Thymus (tissue), 11 donors: ENCODE measurements at regions not wholly inside any gene's neighbourhood (a gene's known extent, or its start where the extent isn't known, plus 50 kb on each side); places are given as distances from the start of the nearest gene placed in this dataset.
"Not testable (repeated sequence)": the region's sequence is repeated elsewhere in the genome, so short reads cannot be mapped to it uniquely, and the experiment has no call there.

Experiments used
- DNase-seq, 9 donors: peaks; one replicate each; pipeline ENCODE4 v3.0.0-alpha.2; 2013; ENCODE audit warnings: low spot score in 9 of 9, low read depth in 6 of 9, missing footprints in 1 of 9
- H3K27ac ChIP-seq, 2 donors: one replicate each; pipeline ENCODE4 v1.5.1; 2013; ENCODE audit warnings: control low read depth in 1 of 2, low read depth in 1 of 2, low read length in 1 of 2, mild to moderate bottlenecking in 1 of 2, moderate library complexity in 1 of 2
- H3K27me3 ChIP-seq, 2 donors: one replicate each; pipeline ENCODE4 v1.5.1; 2013; ENCODE audit warnings: low read length in 1 of 2; ENCODE audit not compliant: control insufficient read depth in 2 of 2, insufficient read depth in 1 of 2
- H3K36me3 ChIP-seq, 2 donors: one replicate each; pipeline ENCODE4 v1.5.1; 2013; ENCODE audit warnings: low read length in 1 of 2, mild to moderate bottlenecking in 1 of 2, moderate library complexity in 1 of 2; ENCODE audit not compliant: control insufficient read depth in 2 of 2, insufficient read depth in 2 of 2
- H3K4me1 ChIP-seq, 2 donors: one replicate each; pipeline ENCODE4 v1.5.1; 2013; ENCODE audit warnings: low read length in 2 of 2; ENCODE audit not compliant: control insufficient read depth in 2 of 2, insufficient read depth in 2 of 2
- H3K4me3 ChIP-seq, 2 donors: one replicate each; pipeline ENCODE4 v1.5.1; 2013; ENCODE audit warnings: low read length in 2 of 2, control low read depth in 1 of 2, mild to moderate bottlenecking in 1 of 2
- H3K9me3 ChIP-seq, 2 donors: one replicate each; pipeline ENCODE4 v1.5.1; 2013; ENCODE audit warnings: low read length in 1 of 2, mild to moderate bottlenecking in 1 of 2; ENCODE audit not compliant: control insufficient read depth in 2 of 2, insufficient read depth in 1 of 2
- WGBS: extraction: QIAGEN DNeasy Blood & Tissue Kit; methylation state at CpG from one replicate; pipeline ENCODE4 v1.1.7; 2013; 5-methylcytosine and 5-hydroxymethylcytosine counted together
- donor health status: healthy.

DNA sequence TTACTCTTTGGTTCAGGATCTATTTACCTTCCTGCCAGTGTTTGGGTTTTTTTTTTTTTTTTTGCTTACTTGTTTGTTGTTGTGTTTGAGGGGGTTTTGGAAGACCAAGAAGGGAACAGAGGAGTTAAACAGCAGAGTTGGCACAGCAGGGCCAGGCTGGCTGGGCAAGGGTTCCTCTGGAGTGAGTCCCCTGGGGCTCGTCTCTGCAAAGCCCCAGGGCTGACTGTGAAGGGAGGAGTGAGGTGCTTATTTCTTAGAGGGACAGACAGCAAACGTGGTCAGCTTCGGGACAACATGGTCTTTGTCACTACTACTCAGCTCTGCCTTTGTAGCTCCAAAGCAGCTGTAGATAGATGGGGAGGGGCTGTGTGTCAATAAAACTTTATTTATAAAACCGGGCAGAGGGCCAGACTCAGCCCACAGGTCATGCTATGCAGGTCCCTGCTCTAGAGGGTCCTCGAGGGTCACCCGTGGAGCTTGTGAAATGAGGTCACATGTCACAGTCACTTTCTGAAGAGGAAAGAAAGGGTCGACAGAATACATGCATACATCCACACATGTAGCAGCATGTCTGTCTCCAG lies 1404.7 kb downstream of the BRD1 start:
- no peak for DNase-seq
- Histone ChIP-seq H3K27ac (no peak overlapping the region), H3K27me3 (no peaks in the 10 kb centered on the region), H3K9me3 (no peaks in the 10 kb centered on the region), H3K36me3 (no peaks in the 10 kb centered on the region), H3K4me1 (no peaks in the 10 kb centered on the region), H3K4me3 (no peak overlapping the region)
- 87% methylated on average over 7 of the region's 7 CpGs for WGBS

DNA sequence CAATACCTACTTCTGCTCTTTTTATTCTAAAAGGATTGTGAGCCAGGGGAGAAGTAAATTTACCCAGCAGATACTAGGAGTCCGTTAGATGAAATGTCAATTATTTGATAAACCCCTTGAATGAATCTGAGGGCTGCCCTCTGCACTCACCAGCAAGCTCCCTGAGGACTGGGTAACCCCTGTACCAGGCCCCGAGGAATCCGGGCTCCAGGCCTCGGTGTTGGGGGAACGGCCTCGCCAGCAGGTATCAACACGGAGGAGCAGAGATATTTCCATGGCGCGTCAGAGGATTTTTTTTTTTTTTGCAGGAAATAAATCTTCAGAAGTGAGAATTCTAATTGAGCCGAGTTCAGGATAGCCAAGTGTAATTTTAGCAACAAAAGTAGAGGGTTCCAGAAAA lies 1408.8 kb downstream of the BRD1 start:
- no peaks in the 10 kb centered on the region for H3K4me1 ChIP-seq
- 93% methylated on average over 10 of the region's 10 CpGs for WGBS
- H3K4me3 ChIP-seq: no peak overlapping the region
- no peak overlapping the region for H3K27ac ChIP-seq
- DNase-seq: no peak
- no peaks in the 10 kb centered on the region for H3K36me3 ChIP-seq
- H3K9me3 ChIP-seq: no peaks in the 10 kb centered on the region
- H3K27me3 ChIP-seq: peaks cover 0 to 12% of the 10 kb centered on the region in 2 donors

DNA sequence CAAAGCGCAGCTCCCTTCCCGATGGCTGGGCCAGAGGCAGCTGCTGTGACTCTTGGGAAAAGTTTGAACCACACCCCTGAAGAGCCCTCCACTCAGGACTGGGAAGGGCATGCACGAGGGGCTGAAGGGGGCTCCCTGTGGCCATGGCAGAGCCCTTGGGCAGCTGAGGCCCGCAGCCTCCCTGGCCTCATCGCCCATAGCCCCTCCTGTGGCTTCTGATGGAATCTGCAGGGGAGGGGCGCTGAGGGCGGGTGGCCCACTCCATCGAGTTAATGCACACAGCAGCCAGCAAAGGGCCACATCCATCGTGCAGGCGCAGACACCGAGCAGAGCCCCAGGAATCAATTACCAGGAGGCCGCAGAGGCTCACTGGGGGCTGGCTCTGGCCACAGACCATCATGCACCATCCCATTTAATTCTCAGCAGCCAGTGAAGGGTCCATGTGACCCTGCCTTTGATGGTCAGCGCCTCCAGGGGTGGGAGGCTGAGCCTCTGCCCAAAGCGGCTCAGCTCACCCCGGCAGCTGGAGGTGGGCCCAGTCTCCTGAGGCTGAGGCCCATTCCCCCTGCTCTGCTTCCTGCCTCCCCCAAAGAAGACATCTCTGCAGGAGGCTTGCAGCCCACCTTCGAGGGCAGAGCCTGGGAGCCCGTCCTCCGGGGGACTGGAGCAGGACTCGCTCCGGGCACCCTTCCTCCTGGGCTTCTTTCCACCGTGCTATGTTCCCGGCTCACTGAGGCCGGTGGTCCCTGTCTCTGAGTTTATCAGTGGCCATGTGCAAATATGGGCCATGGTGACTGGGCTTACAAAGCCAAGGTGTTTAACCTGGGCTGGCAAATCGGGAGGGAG lies 1410.2 kb downstream of the BRD1 start:
- no peak for DNase-seq
- Histone ChIP-seq H3K9me3 (no peaks in the 10 kb centered on the region), H3K36me3 (no peaks in the 10 kb centered on the region), H3K27me3 (peaks cover 0 to 12% of the 10 kb centered on the region in 2 donors), H3K4me3 (no peak overlapping the region), H3K4me1 (no peaks in the 10 kb centered on the region), H3K27ac (no peak overlapping the region)
- WGBS: 89% methylated on average over 24 of the region's 24 CpGs

DNA sequence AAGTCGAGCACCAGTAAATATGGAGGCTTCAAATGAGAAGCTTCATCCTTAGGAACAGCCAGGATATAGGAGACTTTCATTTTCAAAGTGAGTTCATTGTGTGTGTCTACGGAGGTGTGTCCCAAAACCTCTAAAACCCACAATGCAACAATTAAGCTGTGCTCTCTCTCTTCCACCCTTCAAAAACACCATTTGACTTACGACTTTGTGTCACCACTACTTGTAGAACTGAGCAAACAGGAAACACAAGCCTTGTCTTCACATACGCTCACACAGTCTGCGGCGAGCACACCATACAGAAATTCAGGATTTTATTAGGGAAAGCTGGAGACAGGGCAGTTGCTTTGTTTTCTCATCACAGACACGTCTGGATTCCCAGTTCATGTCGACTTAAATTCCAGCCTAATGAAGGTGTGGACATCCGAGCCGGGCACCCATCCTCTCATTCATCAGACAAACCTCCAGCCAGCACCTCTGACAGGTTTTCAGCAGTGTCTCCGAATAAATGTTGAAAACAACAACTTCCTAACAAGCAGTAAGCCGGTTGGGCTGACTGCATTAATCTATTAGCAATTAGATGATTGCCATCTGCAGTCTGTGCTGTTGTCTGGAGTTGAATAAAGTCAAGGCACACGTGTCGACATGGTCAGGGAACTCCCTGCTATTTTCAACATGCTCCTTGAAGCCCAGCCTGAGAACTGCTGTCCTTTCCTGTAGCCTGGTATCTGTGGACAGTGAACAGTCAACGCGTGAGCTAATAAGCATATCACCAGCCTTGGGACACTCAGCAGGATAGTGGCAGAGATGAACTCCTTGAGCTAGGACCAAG lies 1411.1 kb downstream of the BRD1 start:
- 54% methylated on average over 16 of the region's 16 CpGs for WGBS
- H3K9me3 ChIP-seq: no peaks in the 10 kb centered on the region
- no peaks in the 10 kb centered on the region for H3K4me1 ChIP-seq
- no peak overlapping the region for H3K27ac ChIP-seq
- peaks cover 0 to 12% of the 10 kb centered on the region in 2 donors for H3K27me3 ChIP-seq
- no peak for DNase-seq
- no peaks in the 10 kb centered on the region for H3K36me3 ChIP-seq
- no peak overlapping the region for H3K4me3 ChIP-seq

DNA sequence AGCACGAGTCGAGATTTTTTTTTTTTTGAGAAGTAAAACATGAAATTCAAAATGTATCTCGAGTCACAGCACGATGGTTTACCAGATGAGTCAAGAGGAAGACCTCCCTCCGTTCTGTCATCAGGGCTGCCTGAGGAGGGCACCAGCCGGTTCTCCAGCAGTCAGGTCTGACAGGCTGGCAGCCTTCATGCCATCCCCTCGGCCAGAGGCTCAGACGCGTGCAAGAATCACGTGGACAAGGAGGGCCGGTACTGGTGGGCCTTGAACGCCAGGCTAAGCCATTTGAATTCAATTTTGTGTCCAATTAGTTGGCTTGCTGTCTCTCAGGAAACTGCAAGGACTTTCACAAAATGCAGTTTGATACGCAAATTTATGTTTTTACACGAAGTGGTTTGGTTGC lies 1412.2 kb downstream of the BRD1 start:
- WGBS: 83% methylated on average over 14 of the region's 14 CpGs
- H3K27ac ChIP-seq: no peak overlapping the region
- no peaks in the 10 kb centered on the region for H3K4me1 ChIP-seq
- no peaks in the 10 kb centered on the region for H3K36me3 ChIP-seq
- H3K9me3 ChIP-seq: no peaks in the 10 kb centered on the region
- peaks cover 0 to 15% of the 10 kb centered on the region in 2 donors for H3K27me3 ChIP-seq
- H3K4me3 ChIP-seq: no peak overlapping the region
- DNase-seq: no peak

DNA sequence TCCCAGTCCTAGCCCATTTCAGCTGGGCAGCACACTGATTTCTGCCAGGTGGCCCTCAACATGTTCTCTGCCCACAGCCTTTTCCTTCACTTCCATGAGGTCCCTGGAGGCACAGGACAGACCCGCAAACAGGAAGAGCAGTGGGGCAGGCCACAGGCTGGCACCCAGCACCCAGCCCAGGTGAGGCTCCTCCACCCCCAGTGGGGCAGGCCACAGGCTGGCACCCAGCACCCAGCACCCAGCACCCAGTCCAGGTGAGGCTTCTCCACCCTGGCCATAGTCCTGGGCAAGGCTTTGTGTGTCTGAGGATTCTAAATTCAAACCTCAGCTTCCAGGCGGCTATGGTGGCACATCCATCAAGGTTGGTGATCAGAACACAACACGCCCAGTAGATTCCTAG lies 1413.0 kb downstream of the BRD1 start:
- Histone ChIP-seq H3K27ac (no peak overlapping the region), H3K4me3 (no peak overlapping the region), H3K4me1 (no peaks in the 10 kb centered on the region), H3K27me3 (peaks cover 0 to 16% of the 10 kb centered on the region in 2 donors), H3K9me3 (no peaks in the 10 kb centered on the region), H3K36me3 (no peaks in the 10 kb centered on the region)
- 93% methylated on average over 3 of the region's 3 CpGs for WGBS
- no peak for DNase-seq

DNA sequence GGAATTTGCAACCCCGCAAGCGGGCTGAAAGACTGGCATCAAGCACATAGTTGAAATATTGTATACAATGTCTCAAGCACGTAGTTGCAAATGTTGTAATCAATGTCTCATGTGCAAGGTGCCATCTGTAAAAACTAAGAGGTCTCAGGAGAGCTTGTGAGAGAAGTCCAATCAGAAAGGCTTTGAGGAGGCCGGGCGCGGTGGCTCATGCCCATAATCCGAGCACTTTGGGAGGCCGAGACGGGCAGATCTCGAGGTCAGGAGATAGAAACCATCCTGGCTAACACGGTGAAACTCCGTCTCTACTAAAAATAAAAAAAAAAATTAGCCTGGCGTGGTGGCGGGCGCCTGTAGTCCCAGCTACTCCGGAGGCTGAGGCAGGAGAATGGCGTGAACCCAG lies 1414.7 kb downstream of the BRD1 start:
- 96% methylated on average over 17 of the region's 17 CpGs for WGBS
- not testable (repeated sequence) for H3K36me3 ChIP-seq

DNA sequence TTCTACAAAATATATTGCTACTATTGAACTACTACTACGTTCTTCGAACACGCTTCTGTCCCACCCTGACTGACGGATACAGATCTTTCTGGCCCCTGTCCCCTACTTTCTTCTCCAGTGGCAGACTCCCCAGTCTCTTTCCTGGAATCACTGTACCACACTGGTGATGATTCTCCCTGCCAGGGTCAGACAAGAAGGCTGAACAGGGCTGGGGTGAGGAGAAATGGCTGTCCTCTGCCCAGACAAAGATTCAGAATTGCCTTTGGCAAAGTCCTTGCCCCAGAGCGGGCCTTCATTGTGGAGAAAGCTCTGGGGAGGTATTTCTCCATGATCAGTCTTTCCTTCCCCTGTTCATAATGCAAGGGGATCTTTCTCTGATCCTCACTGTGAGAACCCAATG lies 1417.1 kb downstream of the BRD1 start:
- H3K27ac ChIP-seq: no peak overlapping the region
- 95% methylated on average over 5 of the region's 5 CpGs for WGBS
- H3K9me3 ChIP-seq: no peaks in the 10 kb centered on the region

More for the DNA sequence above, 1414.7 kb downstream of the BRD1 start:
- H3K27me3 ChIP-seq: peaks cover 0 to 16% of the 10 kb centered on the region in 2 donors
- DNase-seq, H3K4me3 ChIP-seq, H3K27ac ChIP-seq, H3K4me1 ChIP-seq, H3K9me3 ChIP-seq: not testable (repeated sequence)

More for the DNA sequence above, 1417.1 kb downstream of the BRD1 start:
- DNase-seq: no peak
- Histone ChIP-seq H3K36me3 (no peaks in the 10 kb centered on the region), H3K4me1 (no peaks in the 10 kb centered on the region), H3K27me3 (peaks cover 0 to 5% of the 10 kb centered on the region in 2 donors), H3K4me3 (no peak overlapping the region)
